Small intestine (tissue), 7 donors: ENCODE measurements at regions not wholly inside any gene's neighbourhood (a gene's known extent, or its start where the extent isn't known, plus 50 kb on each side); places are given as distances from the start of the nearest gene placed in this dataset.

Experiments
- DNase-seq, 2 donors: peaks; one replicate each; pipeline versions ENCODE4 v3.0.0 to v3.0.0-alpha.2; 2013
- FAIRE-seq: peaks from 2 replicates; lab custom pipeline; 2012; peaks lifted over from hg19 to GRCh38; lab: Jason Lieb, UNC
- H3K27ac ChIP-seq, 3 donors: one replicate each; pipeline ENCODE4 v1.5.1; 2013; ENCODE audit warnings: low read length in 2 of 3, mild to moderate bottlenecking in 2 of 3, control low read depth in 1 of 3, inconsistent platforms in 1 of 3, low read depth in 1 of 3, moderate library complexity in 1 of 3
- H3K27me3 ChIP-seq, 3 donors: one replicate each; pipeline ENCODE4 v1.6.1; 2013; ENCODE audit warnings: low read length in 3 of 3, inconsistent platforms in 1 of 3; ENCODE audit not compliant: control insufficient read depth in 3 of 3, insufficient read depth in 3 of 3
- H3K36me3 ChIP-seq, 3 donors: one replicate each; pipeline ENCODE4 v1.6.1; 2013; ENCODE audit warnings: low read length in 3 of 3, inconsistent platforms in 1 of 3, low read depth in 1 of 3, mild to moderate bottlenecking in 1 of 3, moderate library complexity in 1 of 3; ENCODE audit not compliant: control insufficient read depth in 3 of 3, insufficient read depth in 2 of 3
- H3K4me1 ChIP-seq, 3 donors: one replicate each; pipeline ENCODE4 v1.6.1; 2013; ENCODE audit warnings: low read length in 2 of 3, inconsistent platforms in 1 of 3, low read depth in 1 of 3, mild to moderate bottlenecking in 1 of 3, moderate library complexity in 1 of 3; ENCODE audit not compliant: control insufficient read depth in 3 of 3, insufficient read depth in 2 of 3
- H3K4me3 ChIP-seq, 3 donors: one replicate each; pipeline ENCODE4 v1.5.1; 2013; ENCODE audit warnings: low read length in 3 of 3, control low read depth in 1 of 3, inconsistent platforms in 1 of 3, low read depth in 1 of 3, mild to moderate bottlenecking in 1 of 3, moderate library complexity in 1 of 3
- H3K9me3 ChIP-seq, 2 donors: one replicate each; pipeline ENCODE4 v1.6.1; 2013; ENCODE audit warnings: low read depth in 1 of 2, low read length in 1 of 2; ENCODE audit not compliant: control insufficient read depth in 2 of 2, insufficient read depth in 1 of 2
- WGBS, 3 donors: extraction: QIAGEN DNeasy Blood & Tissue Kit; methylation state at CpG; one replicate each; pipeline ENCODE4 v1.1.7; 2013; 5-methylcytosine and 5-hydroxymethylcytosine counted together
- donor health status: healthy with polysubstance abuse.
- donor health status: control.
- donor health status: control.
- donor health status: Bipolar disorder and iron deficiency.
- donor health status: healthy.

GRCh38 chr11:86124251-86125233 lies 55.7 kb upstream of the PICALM start:
- H3K9me3 ChIP-seq, result no peaks in the 10 kb centered on the region
- WGBS, 3 donors, result 63 to 74% (median 65%) methylated on average over 3 of the region's 3 CpGs
- H3K27ac ChIP-seq, result no peak overlapping the region
- H3K27me3 ChIP-seq, result no peaks in the 10 kb centered on the region
- FAIRE-seq (no peak), DNase-seq (no peak)
- H3K36me3 ChIP-seq, result no peaks in the 10 kb centered on the region
- peaks cover 0 to 6% (median 0%) of the 10 kb centered on the region in 3 donors for H3K4me1 ChIP-seq
- no peak overlapping the region for H3K4me3 ChIP-seq

DNA sequence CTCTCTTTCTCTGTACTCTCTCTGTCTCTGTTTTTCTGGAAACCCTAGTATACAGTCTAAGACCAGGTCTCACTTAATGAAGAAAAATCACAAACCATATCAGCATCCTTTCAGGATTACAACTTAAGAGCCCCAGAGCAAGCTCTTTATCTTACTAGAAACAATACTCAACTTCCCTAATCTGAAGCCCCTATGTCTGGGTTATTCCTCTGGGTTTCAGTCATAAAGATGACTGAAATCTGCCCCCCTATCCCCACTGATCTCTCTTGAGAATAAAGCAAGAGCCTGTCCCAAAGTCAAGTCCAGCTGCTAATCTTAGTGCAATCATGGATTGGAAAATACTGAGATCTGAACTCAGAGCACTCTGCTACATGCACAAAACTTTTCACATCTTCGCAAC lies 53.9 kb upstream of the PICALM start:
- no peaks in the 10 kb centered on the region for H3K27me3 ChIP-seq
- no peak overlapping the region for H3K4me3 ChIP-seq
- no peaks in the 10 kb centered on the region for H3K9me3 ChIP-seq
- no peaks in the 10 kb centered on the region for H3K36me3 ChIP-seq
- H3K4me1 ChIP-seq, result peaks cover 0 to 6% (median 2%) of the 10 kb centered on the region in 3 donors
- FAIRE-seq, result no peak
- no peak for DNase-seq
- WGBS, 3 donors, result 93 to 100% (median 96%) methylated on average over 1 of the region's 1 CpG
- H3K27ac ChIP-seq, result no peak overlapping the region

- no peaks in the 10 kb centered on the region for H3K27me3 ChIP-seq
- H3K4me1 ChIP-seq, result peaks cover 3 to 12% (median 5%) of the 10 kb centered on the region in 3 donors
- no peak overlapping the region for H3K4me3 ChIP-seq
- DNase-seq, result no peak
- H3K36me3 ChIP-seq, result no peaks in the 10 kb centered on the region
- WGBS, 3 donors, result 26 to 64% (median 44%) methylated on average over 2 of the region's 2 CpGs
- H3K9me3 ChIP-seq, result no peaks in the 10 kb centered on the region
- no peak for FAIRE-seq
- H3K27ac ChIP-seq, result no peak overlapping the region
Observed at GRCh38 chr11:86120807-86121206, 51.9 kb upstream of the PICALM start.

GRCh38 chr11:86119906-86120305 lies 51.0 kb upstream of the PICALM start:
- H3K4me1 ChIP-seq, result peaks cover 3 to 12% (median 5%) of the 10 kb centered on the region in 3 donors
- FAIRE-seq, result no peak
- H3K4me3 ChIP-seq, result no peak overlapping the region
- no peaks in the 10 kb centered on the region for H3K36me3 ChIP-seq
- DNase-seq, result no peak
- no peaks in the 10 kb centered on the region for H3K27me3 ChIP-seq
- no peak overlapping the region for H3K27ac ChIP-seq
- 94 to 97% (median 97%) methylated on average over 1 of the region's 1 CpG for WGBS, 3 donors
- no peaks in the 10 kb centered on the region for H3K9me3 ChIP-seq

- Histone ChIP-seq H3K4me1 (peaks cover 3 to 12% (median 5%) of the 10 kb centered on the region in 3 donors), H3K36me3 (no peaks in the 10 kb centered on the region), H3K27ac (no peak overlapping the region), H3K4me3 (no peak overlapping the region), H3K27me3 (no peaks in the 10 kb centered on the region), H3K9me3 (no peaks in the 10 kb centered on the region)
- 76 to 90% (median 89%) methylated on average over 3 of the region's 3 CpGs for WGBS, 3 donors
- DNase-seq (no peak), FAIRE-seq (no peak)
Observed at GRCh38 chr11:86119077-86119476, 50.2 kb upstream of the PICALM start.
